Stimulated activated CD8-positive, alpha-beta memory T cell treated with anti-CD3 and anti-CD28 coated beads, Interleukin-12 subunit alpha, Interleukin-12 subunit beta, amount 100 ng/mL, for 1 hour (primary cell): ENCODE measurements at regions not wholly inside any gene's neighbourhood (a gene's known extent, or its start where the extent isn't known, plus 50 kb on each side); places are given as distances from the start of the nearest gene placed in this dataset.

Experiments
- DNase-seq: peaks from one replicate; pipeline ENCODE4 v3.0.0-alpha.2; 2020; ENCODE audit warnings: low read depth

DNA sequence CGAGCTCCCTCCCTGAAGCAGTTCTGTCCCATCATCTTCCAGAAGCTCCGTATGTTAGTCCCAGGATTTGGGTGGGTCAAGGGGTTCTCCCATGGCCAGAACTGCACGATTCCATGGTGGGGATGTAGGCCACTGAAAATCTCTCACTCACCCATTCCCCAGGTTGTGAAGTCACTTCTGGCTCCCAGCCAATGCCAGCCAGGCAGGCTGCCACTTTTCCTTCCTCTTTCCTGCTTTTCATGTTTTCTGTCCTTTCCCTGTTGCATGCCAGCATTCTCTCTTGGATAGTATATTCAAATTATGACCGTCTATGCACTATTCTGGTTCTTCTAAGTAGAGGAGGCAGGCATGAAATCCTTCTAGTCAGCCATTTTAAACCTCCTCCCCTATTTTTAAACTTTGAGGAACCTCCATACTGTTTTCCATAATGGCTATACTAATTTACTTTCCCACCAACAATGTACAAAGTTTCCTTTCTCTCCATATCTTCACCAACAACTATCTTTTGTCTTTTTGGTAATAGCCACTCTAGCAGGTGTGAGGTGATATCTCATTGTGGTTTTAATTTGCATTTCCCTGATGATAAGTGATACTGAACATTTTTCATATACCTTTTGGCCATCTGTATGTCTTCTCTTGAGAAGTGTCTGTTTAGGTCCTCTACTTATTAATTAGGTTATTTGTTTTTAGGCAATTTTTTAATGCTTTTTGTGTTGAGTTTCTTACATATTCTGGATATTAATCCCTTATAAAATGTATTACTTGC lies 182.1 kb upstream of the TET2 start:
- DNase-seq, result no peak

DNA sequence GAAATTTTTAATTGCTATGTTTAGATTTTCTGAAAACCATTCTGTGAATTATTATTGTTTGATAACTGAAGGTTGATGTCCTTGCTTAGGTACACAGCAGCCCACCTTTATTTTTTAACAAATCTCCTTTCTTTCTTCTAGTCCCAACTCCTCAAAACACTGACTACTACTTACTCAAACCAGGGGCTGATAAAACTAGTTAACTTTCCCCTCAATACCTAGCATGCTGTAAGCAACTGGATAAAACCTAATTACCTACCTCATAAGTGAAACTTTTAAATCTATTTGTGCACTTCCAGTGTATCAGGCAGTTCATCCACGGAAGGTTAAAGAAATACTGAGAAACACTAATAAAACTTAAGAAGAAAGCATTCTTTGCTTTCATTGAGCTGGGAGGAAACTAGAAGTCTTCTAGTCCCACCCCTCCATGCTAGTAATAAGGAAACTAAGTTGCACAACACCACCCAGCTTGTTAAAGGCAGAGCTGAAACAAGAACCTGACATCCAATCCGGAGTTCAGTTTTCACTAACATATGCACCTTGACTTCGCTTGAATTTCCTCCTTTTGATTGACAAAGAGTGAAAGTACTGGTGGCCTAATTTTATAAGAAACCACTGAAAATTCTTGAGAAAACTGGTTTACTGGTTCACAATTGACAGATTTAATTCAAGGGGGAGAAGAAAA lies 180.2 kb upstream of the TET2 start:
- no peak for DNase-seq

DNA sequence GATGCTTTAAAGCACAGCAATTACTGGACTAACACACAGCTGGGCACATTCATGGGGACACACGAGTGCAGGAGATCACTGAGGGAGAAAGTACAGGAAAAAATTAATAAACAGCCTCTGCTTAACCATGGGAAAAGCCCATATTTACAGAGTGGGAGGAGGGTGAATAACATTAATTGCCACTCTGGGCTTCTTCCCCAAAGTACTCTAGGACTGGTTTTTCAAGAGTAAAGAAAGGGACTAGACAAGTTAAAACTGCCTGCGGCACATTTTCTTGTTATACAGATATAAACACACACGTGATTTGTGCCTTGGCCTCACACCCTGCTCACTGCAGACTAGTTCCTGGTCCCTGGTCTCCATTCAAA lies 179.7 kb upstream of the TET2 start:
- DNase-seq, result no peak

DNA sequence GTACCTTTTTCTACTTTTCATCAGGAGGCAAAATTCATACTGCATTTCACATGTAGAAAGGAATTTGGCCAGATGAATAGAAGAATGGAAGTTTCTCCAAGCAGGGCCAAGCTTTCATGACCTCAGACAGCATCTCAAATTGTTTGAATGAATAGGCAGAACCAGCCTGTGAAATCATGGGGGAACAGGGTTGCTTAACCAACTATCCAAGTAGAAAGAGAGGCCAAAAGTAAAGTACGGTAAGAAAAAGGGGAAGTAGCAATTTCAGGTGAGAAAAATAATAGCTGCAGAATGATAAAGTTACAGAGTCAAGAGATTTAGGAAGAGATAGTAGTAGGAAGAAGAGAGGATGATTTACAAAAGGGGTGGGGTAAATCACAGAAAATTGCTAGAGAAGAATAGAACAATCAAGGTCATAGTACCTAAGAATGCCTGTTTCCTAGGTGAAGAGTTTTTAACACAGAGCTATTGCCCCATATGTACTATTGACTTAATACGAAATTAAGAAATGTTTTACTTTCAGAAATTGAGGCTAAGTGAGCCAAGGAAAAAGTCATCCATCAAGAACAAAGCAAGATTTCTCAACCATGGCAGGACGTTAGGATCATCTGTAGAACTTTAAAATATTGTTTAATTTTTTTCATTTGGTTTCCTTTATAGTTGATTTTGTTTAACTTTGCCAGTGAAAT lies 177.1 kb upstream of the TET2 start:
- no peak for DNase-seq

DNA sequence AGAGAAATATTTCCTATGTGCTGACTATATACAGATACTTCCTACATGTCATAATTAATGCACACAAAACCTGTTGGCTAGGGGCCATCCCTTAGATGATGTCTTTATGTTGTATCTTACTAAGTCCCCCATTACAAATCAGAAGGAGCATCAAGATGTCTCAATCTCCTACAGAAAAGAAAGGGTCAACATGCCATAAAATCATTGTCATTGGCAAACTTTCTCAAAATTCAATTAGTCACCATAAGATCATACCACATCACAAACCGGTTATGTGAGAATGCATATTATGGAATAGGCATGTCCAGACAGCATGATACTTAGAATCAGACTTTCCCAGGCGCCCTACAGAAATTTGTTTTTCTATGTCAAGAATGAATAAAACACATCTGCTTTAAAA lies 175.2 kb upstream of the TET2 start:
- DNase-seq, result no peak

DNA sequence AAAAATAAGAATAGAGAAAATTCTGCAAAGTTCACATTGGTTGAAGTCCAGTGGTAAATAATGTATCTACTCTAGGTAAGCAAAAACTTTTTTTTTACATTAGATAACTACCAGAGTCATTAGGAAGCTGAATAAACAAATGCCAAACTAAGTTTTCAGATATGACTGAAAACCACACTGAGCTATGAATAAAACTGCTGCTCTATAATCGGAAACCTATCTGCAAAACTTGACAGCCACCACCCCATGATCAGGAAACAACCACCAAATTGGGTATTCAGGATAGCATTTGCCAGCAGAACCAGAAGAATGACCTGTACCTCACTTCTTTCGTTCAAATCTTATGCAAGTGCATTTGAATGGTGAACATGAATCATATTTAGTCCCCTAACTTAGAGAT lies 173.0 kb upstream of the TET2 start:
- DNase-seq, result no peak

DNA sequence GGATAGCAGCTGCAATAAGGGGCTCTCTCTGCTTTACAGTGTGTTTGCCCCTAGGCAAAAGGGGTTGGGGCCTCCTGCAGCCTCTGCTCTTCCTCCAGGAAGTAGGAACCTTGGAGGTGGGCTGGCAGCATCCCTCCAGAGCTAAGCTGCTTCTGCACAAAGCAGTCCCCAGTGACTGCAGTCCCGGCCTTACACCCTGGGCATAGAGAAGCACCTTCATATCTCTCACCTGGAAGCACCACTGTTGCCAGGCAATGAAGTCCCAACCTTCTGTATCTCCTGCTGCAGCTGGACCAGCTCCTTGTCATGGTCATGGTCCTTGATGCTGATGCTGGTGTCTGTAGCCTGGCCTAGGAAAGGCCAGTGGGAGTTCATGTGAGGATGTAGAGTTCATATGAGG lies 171.1 kb upstream of the TET2 start:
- DNase-seq, result no peak

DNA sequence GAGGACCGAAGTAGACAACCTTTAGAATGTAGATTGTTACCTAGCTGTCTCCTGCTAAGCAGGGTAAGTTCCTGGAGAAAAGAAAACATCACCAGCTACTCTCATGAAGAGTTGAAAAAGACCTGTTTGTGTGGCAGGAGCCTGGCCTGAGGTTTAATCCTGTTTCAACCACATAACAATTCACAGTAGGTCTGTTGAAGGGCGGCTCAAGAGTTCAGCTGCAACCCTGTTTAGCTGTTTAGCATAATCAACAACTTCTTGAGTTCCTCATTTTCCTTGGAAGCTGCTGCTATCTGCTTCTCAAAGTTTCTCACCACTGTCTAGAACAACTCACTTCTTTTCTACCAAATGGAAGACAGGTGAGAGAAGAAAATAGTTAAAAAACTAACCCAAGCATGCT lies 170.4 kb upstream of the TET2 start:
- no peak for DNase-seq

DNA sequence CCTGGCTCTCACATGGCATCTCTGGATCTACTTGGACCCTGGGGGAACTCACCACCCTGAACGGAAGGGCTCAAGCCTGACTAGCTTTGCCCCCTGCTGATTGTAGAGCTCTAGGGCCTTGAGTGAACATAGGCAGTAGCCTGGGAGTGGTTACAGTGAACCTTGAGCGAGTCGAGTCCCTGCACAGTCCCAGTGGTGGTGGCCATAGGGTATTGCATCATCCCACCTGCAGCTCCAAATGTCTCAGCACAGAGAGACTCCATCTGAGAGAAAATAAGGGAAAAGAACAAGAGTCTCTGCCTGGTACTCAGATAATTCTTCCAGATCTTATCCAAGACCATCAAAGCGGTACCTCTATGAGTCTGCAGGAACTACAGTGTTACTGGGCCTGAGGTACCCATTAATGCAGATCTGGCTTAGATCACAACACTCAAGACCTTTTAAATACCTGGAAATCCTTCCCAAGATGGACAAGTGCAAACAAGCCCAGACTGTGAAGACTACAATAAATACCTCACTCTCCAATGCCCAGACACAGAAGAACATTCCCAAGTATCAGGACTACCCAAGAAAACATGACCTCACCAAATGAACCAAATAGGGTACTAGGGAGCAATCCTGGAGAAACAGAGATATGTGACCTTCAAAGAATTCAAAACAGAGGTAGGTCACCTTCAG lies 167.5 kb upstream of the TET2 start:
- DNase-seq, result no peak

DNA sequence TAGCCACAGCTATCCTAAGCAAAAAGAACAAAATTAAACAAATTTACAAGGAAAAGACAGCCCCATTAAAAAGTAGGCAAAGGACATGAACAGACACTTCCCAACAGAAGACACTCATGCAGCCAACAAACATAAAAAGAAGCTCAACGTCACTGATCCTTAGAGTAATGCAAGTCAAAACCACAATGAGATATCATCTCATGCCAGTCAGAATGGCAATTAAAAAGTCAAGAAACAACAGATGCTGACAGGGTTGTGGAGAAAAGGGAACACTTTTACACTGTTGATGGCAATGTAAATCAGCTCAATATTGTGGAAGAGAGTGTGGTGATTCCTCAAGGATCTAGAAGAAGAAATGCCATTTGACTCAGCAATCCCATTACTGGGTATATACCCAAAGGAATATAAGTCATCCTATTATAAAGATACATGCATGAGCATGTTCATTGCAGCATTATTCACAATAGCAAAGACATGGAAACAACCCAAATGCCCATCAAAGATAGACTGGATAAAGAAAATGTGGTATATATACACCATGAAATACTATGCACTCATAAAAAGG lies 163.0 kb upstream of the TET2 start:
- DNase-seq, result no peak

DNA sequence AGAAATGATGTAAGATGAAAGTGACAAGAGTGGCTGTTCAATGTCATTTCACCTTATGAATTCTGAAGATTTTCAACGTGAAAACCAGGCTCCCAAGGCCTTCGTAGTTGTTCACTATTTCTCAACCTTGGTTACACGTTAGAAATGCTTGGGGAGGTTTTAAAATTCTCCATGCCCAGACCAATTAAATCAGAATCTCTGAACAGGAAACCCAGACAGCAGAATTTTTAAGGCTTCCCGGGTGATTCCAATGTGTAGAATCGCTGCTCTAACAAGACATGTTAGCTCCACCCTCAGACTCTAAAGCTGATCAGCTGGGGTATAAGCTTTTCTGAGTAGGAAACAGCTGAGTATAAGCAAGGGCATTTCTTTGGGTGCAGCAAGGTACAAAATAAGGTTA lies 160.4 kb upstream of the TET2 start:
- no peak for DNase-seq

DNA sequence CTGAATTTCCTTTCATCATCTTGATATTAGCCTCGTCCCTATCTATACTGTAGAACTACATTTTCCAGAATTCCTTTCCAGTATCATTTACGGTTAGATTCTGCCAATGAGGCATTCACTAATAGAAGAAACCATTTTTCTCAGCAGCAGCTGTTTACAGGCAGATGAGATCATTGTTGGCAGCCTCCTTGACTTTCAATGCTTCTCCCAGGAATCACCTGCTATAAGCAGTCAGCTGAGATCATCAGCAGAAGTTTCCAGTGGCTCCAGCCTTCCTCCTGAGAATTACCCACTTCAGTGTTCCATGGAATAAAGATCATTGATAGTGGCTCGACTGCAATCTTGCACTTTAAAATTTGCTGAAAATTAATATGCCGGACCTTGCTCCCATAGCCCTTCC lies 157.3 kb upstream of the TET2 start:
- DNase-seq, result no peak

DNA sequence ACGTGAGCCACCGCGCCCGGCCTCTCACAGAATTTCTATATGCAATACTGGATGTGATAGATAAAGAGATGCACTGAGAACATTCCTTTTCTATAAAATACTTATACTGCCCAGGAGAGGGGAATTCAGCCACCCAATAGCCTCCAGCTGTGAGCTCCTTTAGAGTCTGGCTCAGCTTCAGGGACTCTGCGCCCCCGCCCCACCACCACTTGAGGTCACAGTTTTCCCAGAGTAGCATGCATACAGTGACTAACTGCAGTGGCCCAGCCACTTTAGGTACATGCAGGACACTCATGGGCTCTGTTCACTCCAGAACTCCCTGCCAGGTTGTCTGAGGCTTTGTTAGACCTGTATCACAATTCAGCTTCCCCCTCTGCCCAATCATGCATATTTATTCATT lies 144.4 kb upstream of the TET2 start:
- DNase-seq, result no peak

DNA sequence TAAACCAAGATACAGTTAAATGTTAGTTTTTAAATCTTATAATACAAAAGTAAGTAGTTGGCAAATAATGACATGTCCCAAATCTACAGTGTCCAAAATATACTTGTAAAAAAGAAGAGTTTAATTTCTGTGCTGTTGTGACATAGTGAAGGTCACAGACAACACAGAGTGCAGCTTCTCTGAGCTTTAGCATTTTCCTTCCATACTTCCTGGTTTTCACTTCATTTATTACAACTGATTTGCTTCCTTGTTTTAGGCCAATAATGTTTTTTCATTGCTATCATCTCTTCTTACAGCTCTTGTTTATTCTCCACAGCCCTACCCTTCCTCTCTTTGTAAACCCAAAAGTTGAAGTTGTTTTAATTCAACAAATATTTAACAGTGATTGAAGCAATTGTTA lies 132.4 kb upstream of the TET2 start:
- DNase-seq, result no peak

DNA sequence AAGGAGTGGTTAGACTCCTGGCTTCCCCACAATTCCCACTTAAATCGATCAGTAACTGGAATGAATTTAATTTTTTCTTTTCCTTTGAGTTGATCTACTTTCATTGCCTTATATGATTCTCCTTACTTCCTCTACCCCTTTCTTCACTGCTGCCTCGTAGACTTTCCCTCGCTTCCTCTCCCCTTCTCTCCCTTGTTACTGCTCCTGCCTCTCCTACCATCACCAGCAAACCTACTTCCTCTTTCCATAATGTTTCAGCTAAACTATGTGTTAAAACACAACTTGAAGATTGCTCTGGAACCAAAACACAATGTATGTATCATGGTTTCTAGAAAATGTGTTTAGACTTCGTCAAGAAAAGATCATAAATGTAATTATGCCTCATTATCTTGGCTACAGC lies 132.0 kb upstream of the TET2 start:
- no peak for DNase-seq

DNA sequence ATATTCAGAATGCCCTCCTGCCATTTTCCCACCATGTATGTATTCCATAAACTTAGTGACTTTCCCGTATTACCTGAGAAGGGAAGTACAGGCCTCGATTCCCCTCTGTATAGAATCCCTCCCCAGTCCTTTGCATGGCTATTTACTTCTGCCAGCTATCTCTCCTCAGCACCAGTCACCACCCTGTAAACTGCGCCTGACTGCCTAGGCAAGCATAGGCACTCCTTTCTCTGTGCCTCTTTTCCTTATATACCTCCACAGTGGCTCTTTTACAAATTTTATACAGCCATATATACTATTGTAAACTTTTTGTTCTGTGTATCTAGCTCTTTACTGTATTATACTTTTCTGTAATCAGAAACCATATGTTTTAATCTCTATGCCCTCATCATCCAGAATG lies 130.9 kb upstream of the TET2 start:
- no peak for DNase-seq

DNA sequence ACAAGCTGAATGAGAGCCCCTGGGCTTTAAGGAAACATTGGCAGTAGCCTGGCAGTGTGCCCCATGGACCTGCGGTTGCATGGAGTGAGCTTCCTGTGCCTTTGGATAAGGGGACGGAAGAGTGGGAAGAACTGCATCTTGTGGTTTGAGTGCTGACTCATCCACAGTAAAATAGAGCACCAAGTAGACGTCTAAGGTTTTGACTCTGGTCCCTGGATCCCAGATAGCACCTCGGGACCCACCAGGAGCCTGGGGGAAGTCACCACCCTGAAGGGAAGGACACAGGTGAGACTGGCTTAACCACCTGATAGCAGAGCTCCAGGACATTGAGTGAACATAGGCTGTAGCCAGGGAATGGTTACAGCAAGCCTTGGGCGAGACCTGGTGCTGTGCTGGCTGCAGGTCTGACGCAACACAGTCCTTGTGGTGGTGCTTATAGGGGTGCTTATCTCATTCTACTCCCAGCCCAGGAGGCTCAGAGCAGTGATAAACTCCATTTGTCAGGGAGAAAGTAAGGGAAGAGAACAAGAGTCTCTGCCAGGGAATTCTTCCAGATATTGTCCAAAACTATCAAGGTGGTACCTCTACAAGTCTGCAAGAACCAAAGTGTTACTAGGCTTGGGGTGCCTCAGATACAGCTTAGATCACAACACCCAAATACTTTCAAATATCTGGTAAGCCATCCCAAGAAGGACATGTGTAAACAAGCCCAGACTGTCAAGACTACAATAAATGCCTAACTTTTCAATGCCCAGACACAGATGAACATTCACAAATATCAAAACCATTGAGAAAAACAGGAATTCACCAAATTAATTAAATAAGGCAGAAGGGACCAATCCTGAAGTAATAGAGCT lies 123.6 kb upstream of the TET2 start:
- no peak for DNase-seq

DNA sequence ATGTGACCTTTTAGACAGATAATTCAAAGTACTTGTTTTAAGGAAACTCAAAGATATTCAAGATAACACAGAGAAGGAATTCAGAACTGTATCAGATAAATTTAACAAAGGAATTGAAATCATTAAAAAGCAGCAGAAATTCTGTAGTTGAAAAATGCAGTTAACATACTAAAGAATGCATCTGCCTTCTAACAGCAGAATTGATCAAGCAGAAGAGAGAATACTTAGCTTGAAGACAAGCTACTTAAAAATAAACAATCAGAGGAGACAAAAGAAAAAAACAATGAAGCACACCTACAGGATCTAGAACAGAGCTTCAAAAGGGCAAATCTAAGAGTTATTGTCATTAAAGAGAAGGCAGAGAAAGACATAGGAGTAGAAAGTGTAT lies 123.0 kb upstream of the TET2 start:
- DNase-seq, result no peak

DNA sequence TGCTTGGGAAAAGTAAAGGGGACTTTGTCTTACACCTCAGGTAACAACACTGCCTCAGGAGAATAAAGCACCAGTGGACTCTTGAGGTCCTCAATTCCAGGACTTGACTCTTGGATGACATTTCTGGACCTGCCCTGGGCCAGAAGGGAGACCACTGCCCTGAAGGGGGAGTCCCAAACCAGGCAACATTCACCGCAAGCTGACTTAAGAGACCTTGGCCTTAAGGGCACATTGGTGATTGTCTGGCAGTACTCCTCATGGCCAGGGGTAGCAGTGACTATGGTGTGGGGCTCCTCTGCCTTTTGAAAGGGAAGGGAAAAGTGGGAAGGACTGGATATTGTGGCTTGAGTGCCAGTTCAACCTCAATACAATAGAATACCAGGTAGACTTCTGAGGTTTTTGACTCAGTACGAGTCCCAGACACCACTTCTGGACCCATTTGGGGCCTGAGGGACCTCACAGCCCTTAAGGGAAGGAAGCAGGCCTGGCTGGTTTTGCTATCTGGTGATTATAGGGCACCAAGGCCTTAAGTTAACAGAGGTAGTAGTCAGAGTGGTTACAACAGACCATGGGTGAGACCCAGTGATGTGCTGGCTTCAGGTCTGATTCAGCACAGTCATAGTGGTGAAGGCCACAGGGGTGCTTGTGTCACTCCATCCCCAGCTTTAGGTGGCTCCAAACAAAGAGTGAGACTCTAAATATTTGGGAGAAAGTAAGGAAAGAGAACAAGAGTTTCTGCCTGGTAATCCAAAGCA lies 121.2 kb upstream of the TET2 start:
- no peak for DNase-seq

DNA sequence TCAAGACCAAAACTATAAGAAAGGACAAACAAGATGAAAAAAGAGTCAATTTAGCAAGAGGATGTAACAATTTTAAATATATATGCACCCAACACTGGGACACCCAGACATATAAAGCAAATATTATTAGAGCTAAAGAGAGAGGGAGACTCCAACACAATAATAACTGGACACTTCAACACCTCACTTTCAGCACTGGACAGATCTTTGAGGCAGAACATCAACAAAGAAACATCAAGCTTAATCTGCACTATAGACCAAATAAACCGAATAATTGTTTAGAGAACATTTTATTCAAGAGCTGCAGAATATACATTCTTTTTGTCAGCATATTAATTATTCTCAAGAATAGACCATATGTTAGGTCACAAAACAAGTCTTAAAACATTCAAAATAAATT lies 109.7 kb upstream of the TET2 start:
- no peak for DNase-seq

DNA sequence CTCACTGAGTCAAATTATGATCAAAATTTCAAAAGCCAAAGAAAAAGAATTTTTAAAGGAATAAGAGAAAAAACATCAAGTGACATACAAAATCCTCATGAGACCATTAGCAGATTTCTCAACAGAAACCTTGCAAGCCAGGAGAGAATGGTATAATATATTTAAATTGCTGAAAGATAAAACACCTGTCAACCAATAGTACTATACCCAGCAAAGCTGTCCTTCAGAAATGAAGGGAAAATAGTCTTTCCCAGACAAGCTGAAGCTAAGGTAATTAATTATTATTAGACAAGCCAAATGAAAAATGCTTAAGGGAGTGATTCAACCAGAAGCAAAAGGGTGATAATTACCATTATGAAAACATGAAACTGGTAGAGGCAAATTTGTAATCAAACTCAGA lies 104.2 kb upstream of the TET2 start:
- DNase-seq, result no peak
